Mammary epithelial cell (primary cell): ENCODE measurements at regions not wholly inside any gene's neighbourhood (a gene's known extent, or its start where the extent isn't known, plus 50 kb on each side); places are given as distances from the start of the nearest gene placed in this dataset.

Experiments used
- CTCF ChIP-seq, 2 donors: IDR thresholded peaks in 1 of 2; conservative IDR thresholded peaks in 1 of 2; 2 replicates each; pipeline ENCODE4 v1.5.1; 2011 to 2012; ENCODE audit warnings: inconsistent platforms in 2 of 2, low read length in 2 of 2, mild to moderate bottlenecking in 2 of 2, control low read depth in 1 of 2, low read depth in 1 of 2; ENCODE audit not compliant: insufficient read depth in 1 of 2; ENCODE audit errors: extremely low read depth in 1 of 2
- EZH2 ChIP-seq: IDR thresholded peaks from 2 replicates; pipeline ENCODE4 v1.6.1; 2012; ENCODE audit warnings: low read length, inconsistent platforms, borderline replicate concordance

DNA sequence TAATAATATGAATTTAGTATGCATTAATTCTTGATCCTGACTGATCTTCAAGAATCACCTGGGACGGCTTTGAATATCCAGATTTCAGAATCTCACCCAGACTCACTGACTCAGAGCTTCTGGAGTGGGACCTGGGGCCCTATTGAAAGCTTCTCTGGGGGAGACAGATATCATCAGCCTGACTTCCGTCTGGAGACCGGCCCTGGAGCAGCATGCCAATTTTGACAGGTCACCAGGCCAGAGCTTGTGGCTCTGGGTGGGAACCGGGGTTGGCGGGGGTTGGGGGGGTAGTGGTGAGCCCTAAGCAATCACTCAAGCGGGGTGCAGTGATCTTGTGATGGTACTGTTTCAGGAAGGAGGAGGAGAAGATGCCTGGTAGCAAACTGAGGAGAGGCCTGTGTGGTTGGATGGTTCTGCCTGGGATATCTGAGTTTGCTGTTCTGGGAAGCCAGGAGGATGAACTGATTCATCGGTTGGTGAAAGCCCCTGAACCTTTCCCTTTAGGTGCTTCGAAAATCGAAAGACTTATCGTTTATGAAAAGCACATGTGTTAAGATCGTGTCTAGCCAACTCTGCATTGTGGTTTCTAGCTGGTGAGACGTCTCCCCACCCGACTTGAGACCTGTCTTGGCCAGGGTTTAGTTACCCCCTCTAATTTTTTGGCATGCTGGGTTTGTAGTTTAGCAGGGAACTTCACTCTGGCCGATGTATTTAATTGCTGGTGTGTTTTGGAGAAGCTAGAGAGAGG is 263.9 kb upstream of the C2CD4B start:
- TF ChIP-seq CTCF (conservative IDR thresholded peaks at IDR 0.05 in 1 of 2, IDR thresholded peaks at IDR 0.05 in 1 of 2; ENCODE audit: extremely low read depth in 1 of 2, insufficient read depth in 1 of 2, low read depth in 1 of 2, low read length in 2 of 2) (no peak), EZH2 (no peak)
